ENCODE measurements at regions not wholly inside any gene's neighbourhood (a gene's known extent, or its start where the extent isn't known, plus 50 kb on each side); places are given as distances from the start of the nearest gene placed in this dataset.

GRCh38 chr5:143713047-143714003, 98.6 kb upstream of the HMHB1 start:
- Histone ChIP-seq H3K9me3 (ENCODE audit: low read depth, low read length, poor library complexity, severe bottlenecking) (no peaks in the 10 kb centered on the region), H3K36me3 (ENCODE audit: insufficient read depth, low read length, poor library complexity, severe bottlenecking) (no peaks in the 10 kb centered on the region), H3K4me1 (ENCODE audit: insufficient read depth, low read length, poor library complexity, severe bottlenecking) (no peaks in the 10 kb centered on the region), H3K27ac (ENCODE audit: low read depth, low read length, poor library complexity, severe bottlenecking) (no peak overlapping the region), H3K27me3 (replicated peaks; ENCODE audit: insufficient read depth, low read depth, low read length, poor library complexity) (no peaks in the 10 kb centered on the region), H3K4me3 (ENCODE audit: low read depth, low read length, poor library complexity, severe bottlenecking) (no peak overlapping the region)
- no peak for DNase-seq (ENCODE audit: low spot score)
- ChIA-PET CTCF (no interaction called here), POLR2A (ENCODE audit: low non-redundant PET) (no interaction called here)
- intact Hi-C loops (cut with micrococcal nuclease; ENCODE audit: unreplicated experiment) = no loop called here
- no TSS peak for BruUV-seq (replicated peaks)
- TF ChIP-seq EZH2 (IDR thresholded peaks at IDR 0.05; ENCODE audit: borderline replicate concordance, low read depth, low read length, poor library complexity, severe bottlenecking) (no peak), CTCF (conservative IDR thresholded peaks at IDR 0.05; ENCODE audit: low read depth, low read length) (no peak)

GRCh38 chr5:143708672-143709071, 103.3 kb upstream of the HMHB1 start:
- POLR2A ChIA-PET (ENCODE audit: low non-redundant PET) = no interaction called here
- intact Hi-C loops (cut with micrococcal nuclease; ENCODE audit: unreplicated experiment) = no loop called here
- CTCF ChIA-PET = no interaction called here

GRCh38 chr5:143707806-143708205, 104.2 kb upstream of the HMHB1 start:
- ChIA-PET CTCF (interaction anchor here (0.6 kb wide), 1 partner anchor 14 kb away, joined by 12 read pairs; no protein-coding TSS in a partner anchor), POLR2A (ENCODE audit: low non-redundant PET) (interaction anchor here (0.7 kb wide), 1 partner anchor 974 kb away, joined by 9 read pairs; no protein-coding TSS in a partner anchor)
- Histone ChIP-seq H3K4me3 (ENCODE audit: low read depth, low read length, poor library complexity, severe bottlenecking) (no peak overlapping the region), H3K27ac (ENCODE audit: low read depth, low read length, poor library complexity, severe bottlenecking) (no peak overlapping the region), H3K4me1 (ENCODE audit: insufficient read depth, low read length, poor library complexity, severe bottlenecking) (no peaks in the 10 kb centered on the region), H3K9me3 (ENCODE audit: low read depth, low read length, poor library complexity, severe bottlenecking) (no peaks in the 10 kb centered on the region), H3K27me3 (replicated peaks; ENCODE audit: insufficient read depth, low read depth, low read length, poor library complexity) (no peaks in the 10 kb centered on the region), H3K36me3 (ENCODE audit: insufficient read depth, low read length, poor library complexity, severe bottlenecking) (no peaks in the 10 kb centered on the region)
- no peak for TF ChIP-seq CTCF (conservative IDR thresholded peaks at IDR 0.05; ENCODE audit: low read depth, low read length)
- TF ChIP-seq EZH2 (IDR thresholded peaks at IDR 0.05; ENCODE audit: borderline replicate concordance, low read depth, low read length, poor library complexity, severe bottlenecking) = no peak
- BruUV-seq (replicated peaks) = no TSS peak
- DNase-seq (ENCODE audit: low spot score) = no peak
- intact Hi-C loops (cut with micrococcal nuclease; ENCODE audit: unreplicated experiment) = no loop called here

More at GRCh38 chr5:143708672-143709071, 103.3 kb upstream of the HMHB1 start:
- no peak for DNase-seq (ENCODE audit: low spot score)
- no TSS peak for BruUV-seq (replicated peaks)
- Histone ChIP-seq H3K27ac (ENCODE audit: low read depth, low read length, poor library complexity, severe bottlenecking) (no peak overlapping the region), H3K27me3 (replicated peaks; ENCODE audit: insufficient read depth, low read depth, low read length, poor library complexity) (no peaks in the 10 kb centered on the region), H3K36me3 (ENCODE audit: insufficient read depth, low read length, poor library complexity, severe bottlenecking) (no peaks in the 10 kb centered on the region), H3K4me3 (ENCODE audit: low read depth, low read length, poor library complexity, severe bottlenecking) (no peak overlapping the region), H3K4me1 (ENCODE audit: insufficient read depth, low read length, poor library complexity, severe bottlenecking) (no peaks in the 10 kb centered on the region), H3K9me3 (ENCODE audit: low read depth, low read length, poor library complexity, severe bottlenecking) (no peaks in the 10 kb centered on the region)
- TF ChIP-seq EZH2 (IDR thresholded peaks at IDR 0.05; ENCODE audit: borderline replicate concordance, low read depth, low read length, poor library complexity, severe bottlenecking) = no peak
